ENCODE measurements at regions not wholly inside any gene's neighbourhood (a gene's known extent, or its start where the extent isn't known, plus 50 kb on each side); places are given as distances from the start of the nearest gene placed in this dataset.

GRCh38 chr5:12459326-12459725 is 555.1 kb upstream of the CTNND2 start:
- ATAC-seq (ENCODE audit: insufficient read depth, low read depth), result no peak
- H3K4me3 ChIP-seq (ENCODE audit: low read depth in 1 of 2, low read length in 2 of 2), result no peak overlapping the region
- H3K27ac ChIP-seq (ENCODE audit: low read length), result no peak overlapping the region
- H3K4me1 ChIP-seq (ENCODE audit: insufficient read depth, low read length), result no peaks in the 10 kb centered on the region
- H3K27me3 ChIP-seq (ENCODE audit: insufficient read depth, low read length, poor library complexity), result no peaks in the 10 kb centered on the region
- TF ChIP-seq CTCF (IDR thresholded peaks at IDR 0.05; ENCODE audit: borderline replicate concordance, extremely low read depth, low read length, poor library complexity, severe bottlenecking) (no peak), EZH2 (IDR thresholded peaks at IDR 0.05; ENCODE audit: borderline replicate concordance, low read depth, low read length, severe bottlenecking) (no peak)
- DNase-seq, result no peak
- H3K9ac ChIP-seq (ENCODE audit: low read depth, low read length), result no peak overlapping the region
- no peak overlapping the region for H3K4me2 ChIP-seq (ENCODE audit: insufficient read depth, low read length)
- H3K36me3 ChIP-seq (ENCODE audit: insufficient read depth, low read length), result no peaks in the 10 kb centered on the region
- no peaks in the 10 kb centered on the region for H3K79me2 ChIP-seq (ENCODE audit: insufficient read depth, low read length)
- no peaks in the 10 kb centered on the region for H3K9me3 ChIP-seq (ENCODE audit: insufficient read depth, low read length, severe bottlenecking)
- no peaks in the 10 kb centered on the region for H4K20me1 ChIP-seq (ENCODE audit: insufficient read depth, low read length)
- no peak overlapping the region for H2AFZ ChIP-seq (ENCODE audit: low read depth, low read length)

GRCh38 chr5:12419075-12419474 is 514.8 kb upstream of the CTNND2 start:
- Histone ChIP-seq H3K27me3 (ENCODE audit: insufficient read depth, low read length, poor library complexity) (no peaks in the 10 kb centered on the region), H3K4me2 (ENCODE audit: insufficient read depth, low read length) (no peak overlapping the region), H3K36me3 (ENCODE audit: insufficient read depth, low read length) (no peaks in the 10 kb centered on the region), H4K20me1 (ENCODE audit: insufficient read depth, low read length) (no peaks in the 10 kb centered on the region), H2AFZ (ENCODE audit: low read depth, low read length) (no peak overlapping the region), H3K79me2 (ENCODE audit: insufficient read depth, low read length) (no peaks in the 10 kb centered on the region), H3K9ac (ENCODE audit: low read depth, low read length) (no peak overlapping the region), H3K4me1 (ENCODE audit: insufficient read depth, low read length) (no peaks in the 10 kb centered on the region), H3K9me3 (ENCODE audit: insufficient read depth, low read length, severe bottlenecking) (no peaks in the 10 kb centered on the region), H3K27ac (ENCODE audit: low read length) (no peak overlapping the region), H3K4me3 (ENCODE audit: low read depth in 1 of 2, low read length in 2 of 2) (no peak overlapping the region)
- ATAC-seq (ENCODE audit: insufficient read depth, low read depth) (no peak), DNase-seq (no peak)
- TF ChIP-seq CTCF (IDR thresholded peaks at IDR 0.05; ENCODE audit: borderline replicate concordance, extremely low read depth, low read length, poor library complexity, severe bottlenecking) (no peak), EZH2 (IDR thresholded peaks at IDR 0.05; ENCODE audit: borderline replicate concordance, low read depth, low read length, severe bottlenecking) (no peak)

GRCh38 chr5:12413585-12413984 is 509.3 kb upstream of the CTNND2 start:
- H3K9me3 ChIP-seq (ENCODE audit: insufficient read depth, low read length, severe bottlenecking), result no peaks in the 10 kb centered on the region
- H4K20me1 ChIP-seq (ENCODE audit: insufficient read depth, low read length), result no peaks in the 10 kb centered on the region
- no peak overlapping the region for H3K9ac ChIP-seq (ENCODE audit: low read depth, low read length)
- no peak for DNase-seq
- no peaks in the 10 kb centered on the region for H3K4me1 ChIP-seq (ENCODE audit: insufficient read depth, low read length)
- no peak overlapping the region for H2AFZ ChIP-seq (ENCODE audit: low read depth, low read length)
- no peak overlapping the region for H3K4me3 ChIP-seq (ENCODE audit: low read depth in 1 of 2, low read length in 2 of 2)
- H3K79me2 ChIP-seq (ENCODE audit: insufficient read depth, low read length), result no peaks in the 10 kb centered on the region
- TF ChIP-seq EZH2 (IDR thresholded peaks at IDR 0.05; ENCODE audit: borderline replicate concordance, low read depth, low read length, severe bottlenecking) (no peak), CTCF (IDR thresholded peaks at IDR 0.05; ENCODE audit: borderline replicate concordance, extremely low read depth, low read length, poor library complexity, severe bottlenecking) (no peak)
- no peak for ATAC-seq (ENCODE audit: insufficient read depth, low read depth)
- H3K4me2 ChIP-seq (ENCODE audit: insufficient read depth, low read length), result no peak overlapping the region
- no peaks in the 10 kb centered on the region for H3K27me3 ChIP-seq (ENCODE audit: insufficient read depth, low read length, poor library complexity)
- no peaks in the 10 kb centered on the region for H3K36me3 ChIP-seq (ENCODE audit: insufficient read depth, low read length)
- no peak overlapping the region for H3K27ac ChIP-seq (ENCODE audit: low read length)

- Histone ChIP-seq H2AFZ (ENCODE audit: low read depth, low read length) (no peak overlapping the region), H3K27ac (ENCODE audit: low read length) (no peak overlapping the region), H3K27me3 (ENCODE audit: insufficient read depth, low read length, poor library complexity) (no peaks in the 10 kb centered on the region), H3K9ac (ENCODE audit: low read depth, low read length) (no peak overlapping the region), H3K9me3 (ENCODE audit: insufficient read depth, low read length, severe bottlenecking) (no peaks in the 10 kb centered on the region), H3K36me3 (ENCODE audit: insufficient read depth, low read length) (no peaks in the 10 kb centered on the region), H3K79me2 (ENCODE audit: insufficient read depth, low read length) (no peaks in the 10 kb centered on the region), H3K4me3 (ENCODE audit: low read depth in 1 of 2, low read length in 2 of 2) (no peak overlapping the region), H4K20me1 (ENCODE audit: insufficient read depth, low read length) (no peaks in the 10 kb centered on the region), H3K4me1 (ENCODE audit: insufficient read depth, low read length) (no peaks in the 10 kb centered on the region), H3K4me2 (ENCODE audit: insufficient read depth, low read length) (no peak overlapping the region)
- TF ChIP-seq CTCF (IDR thresholded peaks at IDR 0.05; ENCODE audit: borderline replicate concordance, extremely low read depth, low read length, poor library complexity, severe bottlenecking) (no peak), EZH2 (IDR thresholded peaks at IDR 0.05; ENCODE audit: borderline replicate concordance, low read depth, low read length, severe bottlenecking) (no peak)
- no peak for ATAC-seq (ENCODE audit: insufficient read depth, low read depth)
- DNase-seq, result no peak
These were observed 508.8 kb upstream of the CTNND2 start for GRCh38 chr5:12413075-12413474.
